HG03025 (cell line): ENCODE measurements at regions not wholly inside any gene's neighbourhood (a gene's known extent, or its start where the extent isn't known, plus 50 kb on each side); places are given as distances from the start of the nearest gene placed in this dataset.

Experiments
- ATAC-seq: cut with Tn5 transposase; IDR thresholded peaks from one replicate; pipeline ENCODE4 v1.9.1; 2021; ENCODE audit warnings: mild to moderate bottlenecking, moderate library complexity; ENCODE audit not compliant: unreplicated experiment, low FRiP score

GRCh38 chr18:78010363-78010762, 760.7 kb downstream of the GALR1 start:
- no peak for ATAC-seq

GRCh38 chr18:78017869-78018268, 768.2 kb downstream of the GALR1 start:
- ATAC-seq, result no peak

GRCh38 chr18:78021196-78021595, 771.5 kb downstream of the GALR1 start:
- no peak for ATAC-seq

GRCh38 chr18:78031589-78031988, 781.9 kb downstream of the GALR1 start:
- ATAC-seq, result no peak

GRCh38 chr18:78031991-78032390, 782.3 kb downstream of the GALR1 start:
- no peak for ATAC-seq

GRCh38 chr18:78032574-78032973, 782.9 kb downstream of the GALR1 start:
- no peak for ATAC-seq

- ATAC-seq, result no peak
These were observed 785.1 kb downstream of the GALR1 start for GRCh38 chr18:78034755-78035154.

GRCh38 chr18:78041218-78041617, 791.6 kb downstream of the GALR1 start:
- no peak for ATAC-seq

GRCh38 chr18:78046631-78047030, 797.0 kb downstream of the GALR1 start:
- ATAC-seq, result no peak

- ATAC-seq, result no peak
These were observed 799.6 kb downstream of the GALR1 start for GRCh38 chr18:78049281-78049680.

GRCh38 chr18:78054801-78055200, 805.2 kb downstream of the GALR1 start:
- no peak for ATAC-seq

GRCh38 chr18:78056011-78056410, 806.4 kb downstream of the GALR1 start:
- no peak for ATAC-seq

- no peak for ATAC-seq
These were observed 820.4 kb downstream of the GALR1 start for GRCh38 chr18:78069784-78070664.

GRCh38 chr18:78071166-78071710, 821.6 kb downstream of the GALR1 start:
- no peak for ATAC-seq

GRCh38 chr18:78071776-78072175, 822.1 kb downstream of the GALR1 start:
- no peak for ATAC-seq

- ATAC-seq, result no peak
These were observed 822.7 kb downstream of the GALR1 start for GRCh38 chr18:78072375-78072774.

- no peak for ATAC-seq
These were observed 823.6 kb downstream of the GALR1 start for GRCh38 chr18:78073275-78073674.

GRCh38 chr18:78074400-78075020, 824.9 kb downstream of the GALR1 start:
- no peak for ATAC-seq

GRCh38 chr18:78080081-78080480, 830.4 kb downstream of the GALR1 start:
- no peak for ATAC-seq

GRCh38 chr18:78080761-78081160, 831.1 kb downstream of the GALR1 start:
- no peak for ATAC-seq

- no peak for ATAC-seq
These were observed 833.2 kb downstream of the GALR1 start for GRCh38 chr18:78082816-78083215.
